HG03280 (cell line): ENCODE measurements at regions not wholly inside any gene's neighbourhood (a gene's known extent, or its start where the extent isn't known, plus 50 kb on each side); places are given as distances from the start of the nearest gene placed in this dataset.

Source experiments
- ATAC-seq: cut with Tn5 transposase; IDR thresholded peaks from one replicate; pipeline ENCODE4 v1.9.1; 2021; ENCODE audit warnings: mild to moderate bottlenecking, moderate library complexity; ENCODE audit not compliant: unreplicated experiment

DNA sequence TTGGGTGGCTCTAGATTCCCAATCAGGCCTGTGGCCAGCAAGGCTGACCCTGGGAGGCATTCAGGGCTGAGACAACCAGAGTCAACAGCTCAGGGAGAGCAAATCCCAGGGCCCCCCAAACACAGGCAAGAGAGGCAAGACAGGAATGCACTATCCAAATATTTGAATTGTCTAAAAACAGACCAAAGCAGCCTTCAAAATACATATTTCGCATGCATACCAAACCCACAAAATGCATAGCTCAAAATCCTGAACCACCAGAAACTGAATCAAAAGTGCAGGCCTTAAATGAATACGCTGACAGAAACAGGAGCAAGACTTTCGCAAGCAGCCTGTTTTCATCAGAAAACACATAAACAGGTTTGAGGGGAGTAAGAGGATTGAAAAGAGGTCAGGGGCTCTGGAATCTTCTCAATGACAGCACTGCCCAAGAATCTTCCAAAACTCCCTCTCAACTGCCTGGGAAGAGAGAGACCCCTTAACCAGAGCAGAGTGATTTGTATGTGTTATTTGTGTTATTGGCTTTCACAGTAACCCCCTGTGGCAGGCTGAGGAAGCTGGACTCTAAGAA, 213.6 kb upstream of the CDH5 start:
- ATAC-seq: no peak

DNA sequence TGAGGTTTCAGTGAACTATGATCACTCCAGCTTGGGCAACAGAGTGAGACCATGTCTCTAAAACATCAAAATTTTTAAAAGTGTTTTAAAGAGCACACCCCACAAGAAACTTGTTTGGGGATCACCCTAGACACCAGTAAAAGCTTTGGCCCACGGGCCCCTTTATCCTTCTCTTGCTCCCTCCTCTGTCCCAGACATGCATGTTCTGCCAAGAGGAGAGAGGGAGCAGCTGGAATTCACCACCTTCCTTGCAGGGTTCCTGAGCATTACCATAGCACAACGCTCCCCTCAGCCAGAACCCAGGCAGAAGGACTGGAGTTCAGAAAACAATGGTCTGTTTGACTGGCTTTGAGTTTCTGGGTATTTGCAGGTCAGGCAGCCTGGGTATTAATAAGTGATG, 214.3 kb upstream of the CDH5 start:
- ATAC-seq: no peak

DNA sequence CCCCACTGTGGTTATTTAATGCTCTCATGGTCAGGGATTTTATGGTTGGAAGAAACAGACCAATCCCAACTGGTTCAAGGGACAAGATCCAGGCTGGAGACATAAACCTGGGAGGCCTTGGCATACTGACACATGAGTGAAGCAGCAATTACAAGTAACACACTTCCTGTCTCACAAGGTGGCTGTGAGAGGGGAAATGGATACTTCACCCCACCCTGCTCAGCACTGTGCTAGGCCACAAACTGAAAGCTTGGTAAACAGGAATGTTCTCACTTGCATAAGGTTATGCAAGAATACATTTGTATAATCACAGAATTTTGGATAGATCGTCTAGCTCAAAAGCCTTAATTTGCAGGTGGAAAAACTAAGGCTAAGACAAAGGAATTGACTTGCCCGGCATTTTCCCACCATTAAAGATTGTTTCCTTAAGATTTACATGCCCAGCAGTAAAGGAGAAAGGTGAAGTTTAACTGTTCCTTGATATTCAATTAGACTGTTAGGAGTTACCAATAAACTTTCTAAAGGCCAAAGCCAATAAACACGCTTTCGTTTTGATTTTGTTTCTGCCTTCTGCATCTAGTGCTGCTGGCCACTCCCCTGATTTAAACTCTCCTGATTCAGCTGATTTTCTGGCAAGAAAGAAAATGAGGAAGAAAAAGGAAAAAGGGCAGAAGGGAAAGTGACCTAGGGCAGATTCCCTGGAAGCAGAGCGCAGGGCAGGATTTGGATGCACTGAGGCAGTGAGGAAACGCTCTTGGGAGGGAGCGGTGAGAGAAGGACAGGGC, 215.6 kb upstream of the CDH5 start:
- no peak for ATAC-seq

DNA sequence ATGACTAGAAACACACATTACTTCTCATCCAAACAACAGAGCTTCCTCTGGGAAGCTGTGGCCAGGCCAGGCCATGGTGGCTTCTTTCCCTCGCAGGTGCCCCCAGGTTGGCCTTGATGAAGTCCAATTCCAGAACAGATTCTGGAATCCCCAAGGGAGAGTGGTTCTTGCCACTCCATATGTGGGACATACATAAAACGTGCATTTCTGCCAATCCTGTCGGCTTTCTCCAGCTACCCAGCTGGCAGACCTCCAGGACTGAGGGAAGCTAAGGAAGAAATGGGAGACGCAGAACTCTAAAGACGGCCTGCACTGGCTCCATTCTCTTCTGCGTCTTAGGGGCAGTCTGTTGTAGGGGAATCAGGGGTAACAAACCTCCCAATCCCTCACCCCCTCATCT, 219.2 kb upstream of the CDH5 start:
- no peak for ATAC-seq

DNA sequence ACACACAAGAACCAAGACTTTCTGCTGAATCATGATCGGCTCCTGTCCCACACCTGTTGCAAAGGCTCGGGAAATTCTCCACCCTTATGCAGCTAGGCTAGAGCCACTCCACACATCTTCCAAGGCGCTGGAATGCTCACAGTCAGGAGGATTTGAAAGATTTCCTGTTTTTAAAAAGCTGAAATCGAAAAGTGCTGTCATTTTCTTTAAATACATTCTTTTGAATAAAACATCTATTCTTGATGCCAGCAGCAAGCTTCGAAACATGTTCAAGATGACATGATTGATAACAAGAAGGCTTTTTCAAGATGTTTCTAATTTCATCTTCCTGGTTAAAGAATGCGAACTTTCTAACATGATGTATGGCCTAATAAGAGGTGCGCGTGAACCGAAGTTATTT, 219.7 kb upstream of the CDH5 start:
- no peak for ATAC-seq

DNA sequence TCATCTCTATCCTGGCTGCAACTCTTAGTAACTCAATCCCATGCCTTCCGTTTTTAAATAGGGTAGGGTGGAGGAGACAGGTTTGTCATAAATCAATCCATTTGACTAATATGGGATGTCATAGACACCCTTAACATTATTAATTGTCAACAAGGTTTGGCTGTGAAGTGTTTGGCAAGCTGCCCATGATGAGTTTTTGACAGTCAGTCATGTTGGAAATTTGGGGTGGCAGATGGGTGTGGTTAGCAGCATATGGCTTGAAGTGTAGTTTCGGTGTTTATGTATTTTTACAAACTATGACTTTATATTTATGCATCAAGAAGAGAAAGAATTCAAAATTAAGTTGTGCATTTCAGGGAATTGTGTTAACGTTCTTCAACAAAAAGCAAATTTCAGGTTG, 221.8 kb upstream of the CDH5 start:
- no peak for ATAC-seq

DNA sequence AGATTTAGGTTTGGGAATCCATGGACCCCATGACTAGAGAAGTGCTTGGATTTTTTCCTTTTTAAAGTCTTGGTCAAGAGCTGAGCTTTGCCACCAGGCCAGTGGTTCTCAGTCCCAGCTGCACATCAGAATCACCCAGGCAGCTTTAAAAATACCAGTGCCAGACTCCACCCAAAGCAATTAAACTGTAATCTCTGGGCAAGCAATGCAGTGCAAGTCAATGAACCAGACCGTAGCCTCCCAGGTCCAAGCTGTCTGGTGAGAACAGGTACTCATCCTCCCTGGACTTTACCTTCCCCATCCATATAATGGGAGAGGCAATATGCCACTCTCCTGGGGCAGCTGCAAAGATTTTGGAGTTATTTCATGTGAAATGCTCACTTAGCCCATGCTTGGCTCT, 223.1 kb upstream of the CDH5 start:
- no peak for ATAC-seq

DNA sequence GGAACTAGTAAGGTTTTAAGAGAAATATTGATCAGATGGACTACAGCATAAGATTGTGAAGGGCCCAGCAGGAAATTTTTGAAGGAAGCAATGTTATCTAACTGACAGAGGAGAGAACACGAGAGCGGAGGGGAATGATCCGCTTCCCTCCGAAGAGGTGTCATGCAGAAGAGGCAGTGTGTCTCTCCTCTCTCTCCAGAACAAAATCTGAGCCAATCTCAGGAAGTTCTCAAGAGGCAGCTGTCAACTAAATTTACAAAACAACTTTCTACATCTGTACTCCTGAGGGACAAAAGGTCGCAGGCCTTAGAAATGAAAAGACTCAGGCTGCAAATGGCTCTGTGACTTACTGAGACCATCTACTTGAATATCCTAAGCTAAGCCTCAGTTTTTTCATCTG, 224.6 kb upstream of the CDH5 start:
- no peak for ATAC-seq

DNA sequence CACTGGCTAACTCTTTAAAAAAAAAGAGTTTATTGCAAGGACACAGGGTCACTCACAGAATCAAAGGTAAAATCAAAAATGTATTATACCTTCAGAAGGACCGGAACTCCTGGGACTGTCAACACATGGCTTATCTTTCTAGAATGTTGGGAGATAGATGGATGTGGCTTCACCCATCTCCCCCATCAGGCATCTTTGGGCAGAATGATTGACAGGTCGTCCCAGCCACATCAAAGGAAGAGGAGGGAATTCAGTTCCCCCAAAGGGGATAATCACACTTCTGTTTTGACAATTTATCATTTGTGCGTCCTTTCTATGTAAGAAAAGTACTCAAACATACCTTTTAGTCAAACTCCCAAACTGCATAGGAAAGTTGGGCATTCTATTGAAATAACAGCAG, 228.6 kb upstream of the CDH5 start:
- ATAC-seq: no peak

DNA sequence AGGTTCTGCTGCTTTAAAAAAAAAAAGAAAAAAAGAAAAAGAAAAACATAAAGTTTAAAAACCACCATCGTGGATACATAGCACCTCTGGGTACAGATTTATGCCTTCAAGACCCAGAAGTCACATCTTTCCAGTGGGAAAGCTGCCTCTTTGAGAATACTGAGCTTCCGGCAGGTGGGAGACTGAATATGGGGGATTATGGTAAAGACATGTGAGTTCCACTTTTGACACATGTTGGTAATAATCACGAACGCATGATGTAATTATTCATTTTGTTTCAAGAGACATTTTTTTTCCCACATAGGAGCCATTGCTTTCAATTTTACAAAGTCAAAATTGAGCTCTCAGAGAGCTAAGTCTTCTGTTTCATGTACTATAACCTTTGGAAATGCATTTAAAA, 229.7 kb upstream of the CDH5 start:
- ATAC-seq: no peak

DNA sequence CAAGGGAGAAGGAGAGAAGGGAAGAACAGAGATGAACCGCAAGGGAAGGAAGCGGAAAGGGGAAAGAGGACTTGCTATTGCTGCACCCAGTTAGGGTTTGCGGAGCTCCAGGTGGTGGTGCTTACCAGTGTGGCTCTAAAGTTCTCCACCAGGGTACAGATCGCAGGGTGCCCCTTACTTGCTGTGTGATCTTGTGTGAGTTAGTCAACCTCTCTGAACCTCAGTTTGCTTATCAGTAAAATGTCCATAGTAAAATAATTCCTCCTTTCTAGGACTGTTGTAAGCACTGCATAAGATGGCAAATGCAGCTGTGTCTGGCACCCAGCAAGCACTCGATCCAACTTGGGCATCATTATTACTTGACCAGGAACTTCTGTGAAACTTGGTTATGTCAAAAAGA, 230.7 kb upstream of the CDH5 start:
- ATAC-seq: no peak

DNA sequence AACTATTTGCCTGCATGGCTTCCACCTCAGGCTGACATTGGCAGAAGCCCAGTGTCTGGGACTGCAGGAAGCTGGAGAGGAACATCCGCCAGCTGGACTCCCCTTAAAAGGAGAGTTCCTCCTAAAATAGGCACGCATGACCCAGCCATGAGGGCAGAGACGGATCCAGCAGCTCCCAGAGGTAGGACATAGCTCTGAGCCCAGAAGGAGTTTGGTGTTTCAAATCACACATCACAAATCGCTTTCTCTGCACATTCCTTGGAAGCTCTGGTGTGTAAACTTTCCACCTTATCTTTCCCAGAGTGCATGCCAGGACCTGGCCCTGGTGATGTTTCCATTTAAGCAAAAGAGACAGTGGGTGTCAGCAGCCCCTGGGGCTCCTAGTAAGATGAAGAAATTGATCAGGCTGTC, 231.1 kb upstream of the CDH5 start:
- ATAC-seq: no peak

DNA sequence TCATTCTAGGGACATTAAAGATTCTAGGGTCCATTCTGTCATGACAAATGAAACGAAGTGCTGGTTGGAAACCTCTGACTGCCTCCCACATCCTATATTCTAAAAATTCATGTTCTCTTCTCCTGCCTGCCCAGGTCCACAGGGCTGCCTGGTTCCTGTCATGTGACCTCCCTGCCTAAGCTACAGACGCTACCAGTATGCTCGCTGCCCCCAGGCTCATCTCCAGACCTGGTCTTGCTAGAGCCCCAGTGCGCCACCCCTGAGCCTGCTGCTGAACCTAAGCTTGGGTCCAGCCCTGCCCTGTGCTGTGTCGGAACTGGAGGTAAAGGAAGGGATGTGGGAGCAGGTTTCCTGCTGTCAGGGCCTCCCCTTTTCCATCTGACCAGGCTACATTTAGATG, 231.6 kb upstream of the CDH5 start:
- no peak for ATAC-seq

DNA sequence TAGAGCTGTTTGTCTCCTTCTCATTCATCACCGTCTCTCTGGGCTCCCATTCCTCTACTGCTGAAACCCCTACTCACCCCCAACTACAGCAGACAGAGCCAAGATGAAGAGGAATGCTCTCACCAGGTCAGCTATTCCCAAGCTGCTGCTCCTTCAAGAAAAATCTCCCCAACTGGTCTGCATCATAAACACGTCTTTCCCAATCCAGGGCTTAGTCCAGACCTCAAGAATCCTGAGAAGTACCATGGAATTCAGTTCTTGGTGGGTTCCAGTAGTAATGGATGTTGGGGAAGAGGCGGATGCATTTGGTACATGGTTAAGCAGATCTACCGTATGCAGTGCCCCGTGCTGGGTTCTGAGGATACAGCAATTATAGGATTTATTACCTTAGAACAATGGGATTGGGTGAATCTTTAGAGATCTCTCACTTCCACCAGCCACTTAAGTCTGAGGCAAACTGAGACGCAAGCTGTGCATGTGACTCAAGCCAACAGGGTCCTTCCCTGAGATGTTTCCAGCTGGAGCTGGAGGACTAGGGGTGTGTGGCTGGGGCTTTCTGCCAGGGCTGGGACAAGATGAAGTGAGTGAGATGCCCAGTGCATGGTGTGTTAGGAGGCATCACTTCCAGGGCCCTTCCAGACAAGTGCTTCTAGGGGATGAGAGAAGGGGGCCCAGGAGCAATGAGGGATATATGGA, 232.7 kb upstream of the CDH5 start:
- no peak for ATAC-seq

DNA sequence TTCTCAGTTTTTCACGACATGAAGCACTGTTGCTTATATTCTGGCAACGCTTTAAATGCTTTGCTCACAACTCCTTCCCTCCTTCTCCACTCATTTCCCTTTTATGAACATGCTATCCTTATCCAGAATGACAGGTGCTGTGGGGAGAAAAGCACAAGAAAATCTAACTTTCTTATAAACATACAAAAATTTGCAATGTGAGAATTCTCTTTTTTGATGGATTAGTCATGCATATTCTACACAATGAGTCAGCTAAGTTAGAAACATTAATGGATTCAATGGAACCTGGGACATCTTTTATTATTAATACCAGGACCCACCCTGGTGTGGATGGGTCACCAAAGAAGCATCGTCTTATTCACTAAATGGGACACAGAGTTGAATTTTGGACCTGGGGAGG, 234.6 kb upstream of the CDH5 start:
- ATAC-seq: no peak

DNA sequence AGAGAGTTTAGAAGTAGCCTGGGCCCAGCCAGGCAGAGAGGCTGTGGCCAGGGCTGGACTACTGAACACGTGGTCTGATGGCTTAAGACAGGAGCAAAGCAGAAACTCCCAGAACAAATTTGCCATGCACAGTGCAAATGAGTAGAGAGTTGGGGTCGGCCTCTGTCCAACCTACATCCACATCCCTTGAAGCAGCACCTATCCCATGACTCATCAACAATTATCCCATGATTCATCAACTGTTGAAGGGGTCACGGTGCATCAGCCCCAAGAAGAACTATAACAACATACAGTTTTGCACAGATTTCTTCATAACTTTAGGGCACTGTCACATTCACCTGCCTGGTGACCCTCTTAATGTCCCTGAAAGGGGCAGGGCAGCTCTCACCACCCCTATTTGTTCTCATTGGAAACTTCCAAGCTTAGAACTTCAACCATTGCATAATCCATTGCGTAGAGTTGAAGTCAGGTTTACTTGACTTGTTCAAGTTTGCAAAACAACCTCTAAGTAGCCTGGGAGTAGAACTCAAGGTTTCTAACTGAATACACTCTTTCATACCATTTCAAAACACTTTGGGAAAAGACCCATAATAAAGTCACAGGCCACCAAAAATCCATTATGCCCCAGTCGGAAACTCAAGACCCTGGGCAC, 235.2 kb upstream of the CDH5 start:
- ATAC-seq: no peak

DNA sequence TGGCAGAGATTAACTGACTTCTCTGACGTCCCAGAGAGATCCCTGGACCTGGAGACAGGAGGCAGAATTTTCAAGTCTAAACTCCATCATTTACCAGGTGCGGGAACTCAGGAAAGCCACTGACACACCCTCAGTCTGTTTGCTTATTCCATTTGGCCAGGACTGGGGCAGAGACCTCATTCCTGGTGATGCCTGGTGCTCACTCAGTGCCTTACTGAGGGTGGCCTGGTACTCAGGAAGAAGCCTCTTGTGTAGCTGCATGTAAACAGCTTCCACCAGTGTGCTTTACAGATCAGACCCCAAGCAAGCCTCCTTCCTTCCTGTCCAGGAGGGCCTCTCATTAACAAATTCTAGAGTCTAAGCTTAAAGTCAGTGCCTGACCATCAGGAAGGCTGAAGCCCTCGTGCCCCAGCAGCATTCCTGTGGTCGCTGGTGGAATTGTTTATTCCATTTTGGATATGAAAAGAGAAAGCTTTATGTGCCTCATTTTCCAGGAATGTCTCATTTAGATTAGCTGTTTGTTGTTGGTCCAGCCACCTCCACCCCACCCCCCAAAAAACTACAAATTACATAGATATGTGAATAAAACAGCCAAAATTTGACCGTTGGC, 236.1 kb upstream of the CDH5 start:
- ATAC-seq: no peak

DNA sequence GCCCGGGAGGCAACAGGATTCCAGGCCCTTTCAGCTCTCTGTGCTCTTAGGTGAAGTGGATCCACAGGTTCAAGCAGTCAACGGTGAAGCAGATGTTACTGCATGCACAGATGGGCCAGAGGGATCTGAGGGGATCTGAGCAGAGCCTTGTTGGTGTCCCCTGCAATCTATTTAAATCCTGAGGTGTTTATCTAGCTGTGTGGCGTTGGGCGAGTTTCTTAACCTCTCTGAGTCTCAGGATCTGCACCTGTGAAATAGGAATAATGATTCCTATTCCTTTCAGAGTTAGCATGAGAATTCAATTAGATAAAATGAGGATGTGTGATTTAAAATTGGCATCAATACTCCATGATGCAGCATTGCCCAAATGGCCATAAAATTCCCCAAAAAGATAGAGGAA, 237.3 kb upstream of the CDH5 start:
- no peak for ATAC-seq

DNA sequence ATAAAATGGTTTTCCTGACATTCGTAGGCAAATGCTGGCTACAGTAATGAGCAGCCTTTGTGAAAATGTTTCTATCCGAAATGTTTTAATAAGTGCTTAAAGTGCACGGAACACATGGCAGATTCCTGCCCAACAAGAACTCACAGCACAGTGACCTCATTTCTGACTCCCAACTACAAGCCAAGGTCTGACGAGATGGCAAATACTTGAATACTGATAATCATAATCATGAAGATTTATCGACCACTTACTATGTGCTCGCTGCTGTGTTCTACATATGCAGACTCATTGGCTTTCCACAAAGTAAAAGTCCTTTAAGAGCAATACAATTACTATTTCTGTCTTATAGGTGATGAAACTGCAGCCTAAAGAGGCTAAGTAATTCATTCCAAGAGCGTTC, 238.1 kb upstream of the CDH5 start:
- ATAC-seq: no peak

DNA sequence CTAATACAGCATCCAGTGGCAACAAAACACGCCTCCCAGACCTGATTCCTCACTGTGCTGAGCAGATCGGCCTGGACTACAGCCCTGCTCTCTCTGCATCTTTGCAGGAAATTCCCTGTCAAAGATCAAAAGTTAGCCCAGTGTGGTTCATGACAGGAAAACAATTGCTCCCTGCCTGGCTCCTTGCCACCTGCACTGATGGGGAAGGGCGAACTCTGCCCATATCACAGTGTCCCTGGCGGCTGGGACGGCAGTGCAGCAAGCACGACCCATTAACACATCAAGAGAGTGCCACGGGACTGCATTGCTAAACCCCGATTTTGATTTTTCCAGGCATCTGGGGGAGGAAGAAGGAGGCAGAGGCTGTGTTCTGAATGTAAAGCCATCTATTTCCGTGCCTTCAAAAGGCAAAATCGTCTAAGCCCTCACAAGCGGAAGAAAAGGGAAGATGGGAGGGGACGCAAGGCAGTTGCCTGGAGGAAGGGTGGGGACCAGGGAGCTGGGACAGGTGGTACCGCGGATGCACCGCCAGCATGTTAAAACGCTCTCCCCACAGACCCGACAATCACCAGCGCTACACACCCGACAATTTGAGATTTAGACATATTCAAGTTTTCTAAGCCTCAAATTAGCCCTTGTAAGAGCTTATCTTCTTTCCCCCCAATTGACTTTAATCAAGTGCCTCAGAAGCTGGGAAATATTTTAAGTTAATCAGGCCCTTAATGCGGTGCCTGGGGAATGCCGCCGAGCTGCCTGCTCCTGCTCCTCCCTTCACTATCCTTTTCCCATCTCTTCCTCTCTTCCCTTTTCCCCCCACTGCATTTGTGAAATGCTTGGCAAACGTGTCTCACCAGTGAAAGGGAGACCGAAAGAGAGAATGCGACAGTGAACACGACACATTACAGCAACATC, 238.8 kb upstream of the CDH5 start:
- ATAC-seq: no peak
